ENCODE measurements at regions not wholly inside any gene's neighbourhood (a gene's known extent, or its start where the extent isn't known, plus 50 kb on each side); places are given as distances from the start of the nearest gene placed in this dataset.

DNA sequence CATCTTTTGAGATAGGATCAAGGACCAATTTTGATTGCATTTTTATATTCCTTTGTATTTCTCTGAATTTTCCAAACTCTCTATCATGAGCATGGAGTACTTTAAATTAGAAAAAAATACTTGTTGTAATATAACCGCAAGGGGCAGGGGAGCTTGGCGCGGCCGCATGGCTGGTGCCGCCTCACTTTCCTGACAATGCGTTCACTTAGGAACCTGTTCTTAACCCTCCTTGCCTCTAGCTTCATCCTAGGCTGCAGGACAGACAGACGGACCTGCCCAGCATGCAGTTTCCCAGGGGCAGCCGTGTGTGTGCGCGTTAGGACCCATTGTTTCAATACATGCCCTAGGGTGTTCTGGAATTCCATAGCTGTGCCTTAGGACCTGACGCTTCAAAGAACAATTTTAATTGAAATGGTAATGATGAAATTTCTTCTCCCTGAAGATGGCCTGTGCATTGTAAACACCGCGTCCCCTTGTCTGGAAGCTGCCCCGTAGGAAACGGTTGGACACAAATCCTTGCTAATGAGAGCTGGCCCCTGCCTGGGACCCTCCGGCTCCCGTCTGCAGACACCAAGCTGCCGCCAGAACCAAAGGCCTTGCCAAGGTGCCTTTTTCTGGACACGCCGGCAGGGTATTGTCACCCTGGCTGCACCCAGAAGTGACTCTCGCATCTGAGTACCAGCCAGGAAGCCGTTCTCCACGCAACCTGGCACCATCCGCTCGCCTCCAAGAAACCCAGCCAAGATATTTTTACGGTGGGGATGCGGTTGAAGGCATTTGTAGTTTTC lies 466.4 kb downstream of the NPHP4 start:
- TF ChIP-seq TAF1 (IDR thresholded peaks at IDR 0.05; ENCODE audit: low read depth) = no peak
- no peak for TF ChIP-seq EZH2 (IDR thresholded peaks at IDR 0.05; ENCODE audit: borderline replicate concordance, insufficient read depth, low read length, poor library complexity, severe bottlenecking)
- TF ChIP-seq, protein P1, sequence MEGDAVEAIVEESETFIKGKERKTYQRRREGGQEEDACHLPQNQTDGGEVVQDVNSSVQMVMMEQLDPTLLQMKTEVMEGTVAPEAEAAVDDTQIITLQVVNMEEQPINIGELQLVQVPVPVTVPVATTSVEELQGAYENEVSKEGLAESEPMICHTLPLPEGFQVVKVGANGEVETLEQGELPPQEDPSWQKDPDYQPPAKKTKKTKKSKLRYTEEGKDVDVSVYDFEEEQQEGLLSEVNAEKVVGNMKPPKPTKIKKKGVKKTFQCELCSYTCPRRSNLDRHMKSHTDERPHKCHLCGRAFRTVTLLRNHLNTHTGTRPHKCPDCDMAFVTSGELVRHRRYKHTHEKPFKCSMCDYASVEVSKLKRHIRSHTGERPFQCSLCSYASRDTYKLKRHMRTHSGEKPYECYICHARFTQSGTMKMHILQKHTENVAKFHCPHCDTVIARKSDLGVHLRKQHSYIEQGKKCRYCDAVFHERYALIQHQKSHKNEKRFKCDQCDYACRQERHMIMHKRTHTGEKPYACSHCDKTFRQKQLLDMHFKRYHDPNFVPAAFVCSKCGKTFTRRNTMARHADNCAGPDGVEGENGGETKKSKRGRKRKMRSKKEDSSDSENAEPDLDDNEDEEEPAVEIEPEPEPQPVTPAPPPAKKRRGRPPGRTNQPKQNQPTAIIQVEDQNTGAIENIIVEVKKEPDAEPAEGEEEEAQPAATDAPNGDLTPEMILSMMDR (IDR thresholded peaks at IDR 0.05; ENCODE audit: poor library complexity, severe bottlenecking) = no peak
- TF ChIP-seq, protein P2, sequence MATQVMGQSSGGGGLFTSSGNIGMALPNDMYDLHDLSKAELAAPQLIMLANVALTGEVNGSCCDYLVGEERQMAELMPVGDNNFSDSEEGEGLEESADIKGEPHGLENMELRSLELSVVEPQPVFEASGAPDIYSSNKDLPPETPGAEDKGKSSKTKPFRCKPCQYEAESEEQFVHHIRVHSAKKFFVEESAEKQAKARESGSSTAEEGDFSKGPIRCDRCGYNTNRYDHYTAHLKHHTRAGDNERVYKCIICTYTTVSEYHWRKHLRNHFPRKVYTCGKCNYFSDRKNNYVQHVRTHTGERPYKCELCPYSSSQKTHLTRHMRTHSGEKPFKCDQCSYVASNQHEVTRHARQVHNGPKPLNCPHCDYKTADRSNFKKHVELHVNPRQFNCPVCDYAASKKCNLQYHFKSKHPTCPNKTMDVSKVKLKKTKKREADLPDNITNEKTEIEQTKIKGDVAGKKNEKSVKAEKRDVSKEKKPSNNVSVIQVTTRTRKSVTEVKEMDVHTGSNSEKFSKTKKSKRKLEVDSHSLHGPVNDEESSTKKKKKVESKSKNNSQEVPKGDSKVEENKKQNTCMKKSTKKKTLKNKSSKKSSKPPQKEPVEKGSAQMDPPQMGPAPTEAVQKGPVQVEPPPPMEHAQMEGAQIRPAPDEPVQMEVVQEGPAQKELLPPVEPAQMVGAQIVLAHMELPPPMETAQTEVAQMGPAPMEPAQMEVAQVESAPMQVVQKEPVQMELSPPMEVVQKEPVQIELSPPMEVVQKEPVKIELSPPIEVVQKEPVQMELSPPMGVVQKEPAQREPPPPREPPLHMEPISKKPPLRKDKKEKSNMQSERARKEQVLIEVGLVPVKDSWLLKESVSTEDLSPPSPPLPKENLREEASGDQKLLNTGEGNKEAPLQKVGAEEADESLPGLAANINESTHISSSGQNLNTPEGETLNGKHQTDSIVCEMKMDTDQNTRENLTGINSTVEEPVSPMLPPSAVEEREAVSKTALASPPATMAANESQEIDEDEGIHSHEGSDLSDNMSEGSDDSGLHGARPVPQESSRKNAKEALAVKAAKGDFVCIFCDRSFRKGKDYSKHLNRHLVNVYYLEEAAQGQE (IDR thresholded peaks at IDR 0.05; ENCODE audit: borderline replicate concordance) = no peak
- no peak for TF ChIP-seq POLR2AphosphoS5 (IDR thresholded peaks at IDR 0.05)
- TF ChIP-seq RAD21 (conservative IDR thresholded peaks at IDR 0.05) = no peak
- no peak for TF ChIP-seq SMC3 (conservative IDR thresholded peaks at IDR 0.05; ENCODE audit: poor library complexity)
- TF ChIP-seq MXI1 (conservative IDR thresholded peaks at IDR 0.05; ENCODE audit: poor library complexity, severe bottlenecking) = no peak
